ENCODE measurements at regions not wholly inside any gene's neighbourhood (a gene's known extent, or its start where the extent isn't known, plus 50 kb on each side); places are given as distances from the start of the nearest gene placed in this dataset.
"Not testable (repeated sequence)": the region's sequence is repeated elsewhere in the genome, so short reads cannot be mapped to it uniquely, and the experiment has no call there.

GRCh38 chr14:97077687-97078086, 280.5 kb downstream of the VRK1 start:
- no peak for DNase-seq

- no peak for DNase-seq
Observed at GRCh38 chr14:97080991-97081390, 283.8 kb downstream of the VRK1 start.

GRCh38 chr14:97095269-97095668, 298.1 kb downstream of the VRK1 start:
- no peak for DNase-seq

- no peak for DNase-seq
Observed at GRCh38 chr14:97097296-97097695, 300.1 kb downstream of the VRK1 start.

GRCh38 chr14:97100306-97100705, 303.1 kb downstream of the VRK1 start:
- DNase-seq = no peak

GRCh38 chr14:97101561-97101960, 304.4 kb downstream of the VRK1 start:
- DNase-seq = no peak

GRCh38 chr14:97104029-97104428, 306.8 kb downstream of the VRK1 start:
- no peak for DNase-seq

- DNase-seq = no peak
Observed at GRCh38 chr14:97106166-97106565, 309.0 kb downstream of the VRK1 start.

GRCh38 chr14:97106609-97107008, 309.4 kb downstream of the VRK1 start:
- DNase-seq = no peak

- no peak for DNase-seq
Observed at GRCh38 chr14:97107080-97107479, 309.9 kb downstream of the VRK1 start.

- DNase-seq = no peak
Observed at GRCh38 chr14:97107760-97108159, 310.6 kb downstream of the VRK1 start.

- DNase-seq = no peak
Observed at GRCh38 chr14:97109234-97109633, 312.1 kb downstream of the VRK1 start.

GRCh38 chr14:97113339-97113738, 316.2 kb downstream of the VRK1 start:
- no peak for DNase-seq

GRCh38 chr14:97116546-97116945, 319.4 kb downstream of the VRK1 start:
- DNase-seq = no peak

- no peak for DNase-seq
Observed at GRCh38 chr14:97117693-97118092, 320.5 kb downstream of the VRK1 start.

- no peak for DNase-seq
Observed at GRCh38 chr14:97120204-97120603, 323.0 kb downstream of the VRK1 start.

- no peak for DNase-seq
Observed at GRCh38 chr14:97120611-97121031, 323.4 kb downstream of the VRK1 start.

- no peak for DNase-seq
Observed at GRCh38 chr14:97129639-97130038, 332.5 kb downstream of the VRK1 start.

- DNase-seq = not testable (repeated sequence)
Observed at GRCh38 chr14:97135847-97136246, 338.7 kb downstream of the VRK1 start.

- DNase-seq = no peak
Observed at GRCh38 chr14:97137705-97138104, 340.5 kb downstream of the VRK1 start.

- DNase-seq = no peak
Observed at GRCh38 chr14:97138801-97139200, 341.6 kb downstream of the VRK1 start.

GRCh38 chr14:97143011-97143410, 345.8 kb downstream of the VRK1 start:
- DNase-seq = no peak

GRCh38 chr14:97143456-97143855, 346.3 kb downstream of the VRK1 start:
- no peak for DNase-seq

GRCh38 chr14:97148021-97148420, 350.8 kb downstream of the VRK1 start:
- DNase-seq = not testable (repeated sequence)

- no peak for DNase-seq
Observed at GRCh38 chr14:97149775-97150174, 352.6 kb downstream of the VRK1 start.

- DNase-seq = no peak
Observed at GRCh38 chr14:97153527-97153926, 356.3 kb downstream of the VRK1 start.
